HG02970 (cell line): ENCODE measurements at regions not wholly inside any gene's neighbourhood (a gene's known extent, or its start where the extent isn't known, plus 50 kb on each side); places are given as distances from the start of the nearest gene placed in this dataset.

ENCODE experiments used
- ATAC-seq: cut with Tn5 transposase; IDR thresholded peaks from one replicate; pipeline ENCODE4 v1.9.1; 2021; ENCODE audit warnings: mild to moderate bottlenecking, moderate library complexity, moderate number of reproducible peaks; ENCODE audit not compliant: unreplicated experiment, low FRiP score

- no peak for ATAC-seq
Measured at GRCh38 chr22:47630741-47631534, 868.5 kb downstream of the TBC1D22A start.

- ATAC-seq, result no peak
Measured at GRCh38 chr22:47629791-47630655, 867.6 kb downstream of the TBC1D22A start.

- ATAC-seq, result no peak
Measured at GRCh38 chr22:47629273-47629711, 866.8 kb downstream of the TBC1D22A start.

- ATAC-seq, result no peak
Measured at GRCh38 chr22:47628477-47629272, 866.2 kb downstream of the TBC1D22A start.

GRCh38 chr22:47627556-47628253 is 865.3 kb downstream of the TBC1D22A start:
- no peak for ATAC-seq

- ATAC-seq, result no peak
Measured at GRCh38 chr22:47626428-47627390, 864.3 kb downstream of the TBC1D22A start.

- no peak for ATAC-seq
Measured at GRCh38 chr22:47625531-47626427, 863.3 kb downstream of the TBC1D22A start.

GRCh38 chr22:47625013-47625385 is 862.5 kb downstream of the TBC1D22A start:
- ATAC-seq, result no peak

- no peak for ATAC-seq
Measured at GRCh38 chr22:47624252-47625012, 862.0 kb downstream of the TBC1D22A start.

- ATAC-seq, result no peak
Measured at GRCh38 chr22:47623763-47624148, 861.3 kb downstream of the TBC1D22A start.

GRCh38 chr22:47623066-47623762 is 860.8 kb downstream of the TBC1D22A start:
- ATAC-seq, result no peak

- no peak for ATAC-seq
Measured at GRCh38 chr22:47622541-47622940, 860.1 kb downstream of the TBC1D22A start.

GRCh38 chr22:47621253-47621652 is 858.8 kb downstream of the TBC1D22A start:
- no peak for ATAC-seq

- no peak for ATAC-seq
Measured at GRCh38 chr22:47620391-47620790, 857.9 kb downstream of the TBC1D22A start.

GRCh38 chr22:47619631-47620030 is 857.2 kb downstream of the TBC1D22A start:
- ATAC-seq, result no peak

GRCh38 chr22:47618180-47619010 is 855.9 kb downstream of the TBC1D22A start:
- ATAC-seq, result no peak
